GM20000 (cell line): ENCODE measurements at regions not wholly inside any gene's neighbourhood (a gene's known extent, or its start where the extent isn't known, plus 50 kb on each side); places are given as distances from the start of the nearest gene placed in this dataset.

Experiments used
- DNase-seq: peaks from one replicate; pipeline ENCODE4 v3.0.0; 2012; ENCODE audit warnings: low spot score
- TF ChIP-seq, protein P1 (sequence below): IDR thresholded peaks from 2 replicates; pipeline ENCODE4 v1.5.1; 2012; ENCODE audit warnings: mild to moderate bottlenecking, control low read depth; ENCODE audit errors: extremely low read depth, missing control alignments

- TF ChIP-seq, protein P1, sequence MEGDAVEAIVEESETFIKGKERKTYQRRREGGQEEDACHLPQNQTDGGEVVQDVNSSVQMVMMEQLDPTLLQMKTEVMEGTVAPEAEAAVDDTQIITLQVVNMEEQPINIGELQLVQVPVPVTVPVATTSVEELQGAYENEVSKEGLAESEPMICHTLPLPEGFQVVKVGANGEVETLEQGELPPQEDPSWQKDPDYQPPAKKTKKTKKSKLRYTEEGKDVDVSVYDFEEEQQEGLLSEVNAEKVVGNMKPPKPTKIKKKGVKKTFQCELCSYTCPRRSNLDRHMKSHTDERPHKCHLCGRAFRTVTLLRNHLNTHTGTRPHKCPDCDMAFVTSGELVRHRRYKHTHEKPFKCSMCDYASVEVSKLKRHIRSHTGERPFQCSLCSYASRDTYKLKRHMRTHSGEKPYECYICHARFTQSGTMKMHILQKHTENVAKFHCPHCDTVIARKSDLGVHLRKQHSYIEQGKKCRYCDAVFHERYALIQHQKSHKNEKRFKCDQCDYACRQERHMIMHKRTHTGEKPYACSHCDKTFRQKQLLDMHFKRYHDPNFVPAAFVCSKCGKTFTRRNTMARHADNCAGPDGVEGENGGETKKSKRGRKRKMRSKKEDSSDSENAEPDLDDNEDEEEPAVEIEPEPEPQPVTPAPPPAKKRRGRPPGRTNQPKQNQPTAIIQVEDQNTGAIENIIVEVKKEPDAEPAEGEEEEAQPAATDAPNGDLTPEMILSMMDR, result no peak
- no peak for DNase-seq
Observed at GRCh38 chr3:164267053-164267452, 811.2 kb downstream of the SI start.

DNA sequence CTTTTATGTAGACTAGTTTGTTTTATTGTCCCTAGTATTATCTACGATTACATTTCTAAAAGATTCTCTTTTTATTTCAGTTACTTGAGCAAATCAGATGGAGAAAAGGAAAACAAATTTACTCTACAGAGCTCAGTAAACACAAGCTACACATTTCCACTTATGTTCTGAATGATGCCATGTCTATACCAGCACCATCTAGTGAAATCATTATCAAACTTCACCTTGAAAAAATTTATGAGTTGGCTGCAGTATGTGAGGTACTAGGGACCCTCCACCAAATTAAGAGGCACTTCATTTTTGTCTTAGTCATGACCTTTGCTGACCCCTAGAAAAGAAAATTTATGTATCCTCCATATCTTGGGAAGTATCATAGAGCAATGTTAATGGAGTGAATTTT is 827.4 kb downstream of the SI start:
- DNase-seq, result no peak
- TF ChIP-seq, protein P1, result no peak

DNA sequence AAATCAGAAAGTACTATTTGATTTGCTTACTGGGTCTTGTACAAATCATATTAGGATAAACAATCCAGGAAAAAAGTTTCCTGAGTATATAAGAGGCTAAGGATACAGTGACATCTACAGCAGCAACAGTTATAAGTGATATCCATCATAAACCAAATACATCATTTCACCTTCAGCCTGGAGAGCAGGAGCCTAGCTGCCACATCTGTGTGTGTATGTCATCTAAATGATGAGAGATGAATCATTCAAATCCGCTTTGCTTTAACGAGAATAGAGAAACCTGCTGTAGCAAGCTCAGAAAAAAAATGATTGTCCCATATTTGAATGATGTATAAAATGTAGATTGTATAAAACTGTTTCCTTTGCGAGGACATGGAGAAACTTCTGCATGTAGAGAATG is 841.4 kb downstream of the SI start:
- TF ChIP-seq, protein P1, result no peak
- no peak for DNase-seq

GRCh38 chr3:164235289-164236028 is 842.8 kb downstream of the SI start:
- TF ChIP-seq, protein P1, result no peak
- no peak for DNase-seq

DNA sequence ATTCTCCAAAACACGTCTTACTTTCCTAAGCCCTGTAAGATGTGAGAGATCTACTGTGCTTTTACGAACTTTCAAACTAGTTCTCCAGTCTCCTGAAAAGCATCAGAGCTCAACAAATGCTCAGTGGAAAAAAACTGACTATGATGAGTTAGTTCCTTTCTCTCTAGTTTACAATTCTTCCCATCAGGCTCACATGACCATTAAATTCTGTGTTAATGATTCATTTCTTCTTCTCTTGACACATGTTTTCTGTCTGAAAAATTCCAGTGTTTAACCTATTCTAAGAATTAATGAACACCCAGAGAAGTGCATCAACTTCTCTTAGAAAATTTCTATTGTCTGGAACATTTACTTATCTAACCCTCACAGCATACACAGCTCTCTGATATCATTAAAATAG is 844.3 kb downstream of the SI start:
- TF ChIP-seq, protein P1, result no peak
- no peak for DNase-seq

GRCh38 chr3:164231718-164232117 is 846.6 kb downstream of the SI start:
- no peak for DNase-seq
- TF ChIP-seq, protein P1, result no peak

DNA sequence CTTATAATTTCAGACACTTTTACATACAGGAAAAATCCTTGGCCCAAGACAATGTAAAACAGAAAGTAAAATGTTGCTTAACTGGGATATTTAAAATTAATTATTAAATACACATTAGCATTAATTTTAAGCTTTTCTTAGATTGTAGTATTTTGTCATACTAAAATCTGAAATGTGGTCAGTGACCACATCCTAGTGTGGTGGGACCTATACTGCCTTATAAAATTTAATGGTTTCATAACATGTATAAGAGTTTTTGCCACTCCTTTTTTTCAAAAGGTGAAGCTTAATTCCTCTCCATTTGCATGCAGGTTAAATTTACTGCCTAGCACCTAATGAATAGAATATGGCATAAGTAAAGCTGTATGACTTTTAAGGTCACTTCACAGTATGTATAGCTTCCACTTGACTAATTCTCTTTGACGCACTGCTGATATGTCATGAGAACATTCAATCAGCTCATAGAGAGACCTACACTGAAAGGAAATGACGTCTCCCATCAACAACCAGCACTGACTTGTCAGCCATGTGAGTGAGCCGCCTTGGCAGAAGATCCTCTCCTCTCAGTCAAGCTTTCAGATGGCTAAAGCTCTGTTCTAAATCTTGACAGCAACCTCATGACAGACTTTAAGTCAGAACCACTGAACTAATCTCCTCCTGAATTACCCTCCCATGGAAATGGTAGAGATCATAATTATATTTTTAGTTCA is 847.8 kb downstream of the SI start:
- TF ChIP-seq, protein P1, result no peak
- DNase-seq, result no peak
